SK-N-SH (cell line): ENCODE measurements at regions not wholly inside any gene's neighbourhood (a gene's known extent, or its start where the extent isn't known, plus 50 kb on each side); places are given as distances from the start of the nearest gene placed in this dataset.

Experiments
- CTCF ChIA-PET: fragments of 300-600, 350-600 bp; formaldehyde crosslinking; extraction: SDS; loops from one replicate; lab custom pipeline; 2021; lab: Yijun Ruan, JAX
- POLR2A ChIA-PET: fragments of 350-600 bp; sonication (Branson Sonifier 250); formaldehyde crosslinking; extraction: SDS; loops from one replicate; lab custom pipeline; 2020; ENCODE audit warnings: antibody characterized with exemption, inconsistent platforms; lab: Yijun Ruan, JAX
- DNase-seq: peaks from one replicate; pipeline ENCODE4 v3.0.0; 2012
- H2AFZ ChIP-seq: fragments of 200-600 bp; sonication (generic); 2 replicates; pipeline ENCODE4 v1.8.1; 2016; ENCODE audit warnings: antibody characterized with exemption, mild to moderate bottlenecking, low read depth
- H3F3A ChIP-seq: fragments of 200-600 bp; sonication (generic); replicated peaks from 2 replicates; pipeline ENCODE3; 2016; ENCODE audit warnings: antibody characterized with exemption, mild to moderate bottlenecking; ENCODE audit not compliant: insufficient read depth
- H3K27ac ChIP-seq, 2 experiments: fragments of 200-500 bp in 1 of 2; fragments of 200-600 bp in 1 of 2; sonication (Bioruptor generic) in 1 of 2; sonication (generic), shearing (Covaris generic) in 1 of 2; 2 replicates each; pipeline versions ENCODE4 v1.5.1 to v1.6.1; 2014 to 2016; ENCODE audit warnings: low read depth in 2 of 2, inconsistent platforms in 1 of 2, low read length in 1 of 2, mild to moderate bottlenecking in 1 of 2, mixed read lengths in 1 of 2
- H3K27me3 ChIP-seq: fragments of 200-600 bp; sonication (generic), shearing (Covaris generic); 2 replicates; pipeline ENCODE4 v1.6.1; 2016; ENCODE audit warnings: mixed run types; ENCODE audit not compliant: insufficient read depth
- H3K36me3 ChIP-seq, 2 experiments: fragments of 200-500 bp in 1 of 2; fragments of 200-600 bp in 1 of 2; sonication (Bioruptor generic) in 1 of 2; sonication (generic) in 1 of 2; replicated peaks in 1 of 2; 2 replicates each; pipeline versions ENCODE3 to v1.5.1; 2014 to 2016; ENCODE audit warnings: low read length in 1 of 2, mild to moderate bottlenecking in 1 of 2; ENCODE audit not compliant: insufficient read depth in 2 of 2, control insufficient read depth in 1 of 2
- H3K4me1 ChIP-seq, 2 experiments: fragments of 200-500 bp in 1 of 2; fragments of 200-600 bp in 1 of 2; sonication (Bioruptor generic) in 1 of 2; sonication (generic), shearing (Covaris generic) in 1 of 2; 2 replicates each; pipeline versions ENCODE4 v1.5.1 to v1.6.1; 2014 to 2016; ENCODE audit warnings: low read depth in 1 of 2, low read length in 1 of 2, mixed run types in 1 of 2; ENCODE audit not compliant: insufficient read depth in 2 of 2, control insufficient read depth in 1 of 2
- H3K4me2 ChIP-seq: fragments of 200-600 bp; sonication (generic), shearing (Covaris generic); 2 replicates; pipeline ENCODE4 v1.6.1; 2017; ENCODE audit warnings: mixed run types
- H3K4me3 ChIP-seq, 2 experiments: fragments of 200-500 bp in 1 of 2; fragments of 200-600 bp in 1 of 2; sonication (Bioruptor generic) in 1 of 2; sonication (generic), shearing (Covaris generic) in 1 of 2; 2 replicates each; pipeline versions ENCODE4 v1.5.1 to v1.8.1; 2014 to 2016; ENCODE audit warnings: low read depth in 2 of 2, inconsistent platforms in 1 of 2, low read length in 1 of 2, mild to moderate bottlenecking in 1 of 2, mixed read lengths in 1 of 2, moderate library complexity in 1 of 2
- H3K79me2 ChIP-seq: fragments of 200-600 bp; sonication (generic); 2 replicates; pipeline ENCODE4 v1.8.1; 2017; ENCODE audit warnings: mild to moderate bottlenecking; ENCODE audit not compliant: insufficient read depth
- H3K9ac ChIP-seq: fragments of 200-600 bp; sonication (generic); 2 replicates; pipeline ENCODE4 v1.6.1; 2017; ENCODE audit warnings: mixed run types
- H3K9me2 ChIP-seq: fragments of 200-600 bp; sonication (generic); 2 replicates; pipeline ENCODE4 v1.6.1; 2017; ENCODE audit warnings: mixed run types
- H3K9me3 ChIP-seq: fragments of 200-600 bp; sonication (generic); 2 replicates; pipeline ENCODE4 v1.6.1; 2017; ENCODE audit warnings: mixed run types, mild to moderate bottlenecking, moderate library complexity
- H4K20me1 ChIP-seq: fragments of 200-600 bp; sonication (generic); 2 replicates; pipeline ENCODE4 v1.6.1; 2017; ENCODE audit warnings: mild to moderate bottlenecking, mixed run types; ENCODE audit not compliant: insufficient read depth
- CTCF ChIP-seq: fragments of 200-600 bp; sonication (generic); IDR thresholded peaks from 2 replicates; pipeline ENCODE4 v1.6.1; 2017; ENCODE audit warnings: antibody characterized with exemption, mild to moderate bottlenecking, moderate library complexity
- ELF1 ChIP-seq: IDR thresholded peaks from 2 replicates; pipeline ENCODE4 v1.4.0; 2012
- FOXJ3 ChIP-seq: sonication (generic); formaldehyde crosslinking; IDR thresholded peaks from 2 replicates; pipeline ENCODE4 v1.5.1; 2020; ENCODE audit warnings: mild to moderate bottlenecking, missing genetic modification reagents
- GABPA ChIP-seq: IDR thresholded peaks from 2 replicates; pipeline ENCODE4 v1.4.0; 2012; ENCODE audit warnings: low read depth, mild to moderate bottlenecking
- GATA2 ChIP-seq: sonication (generic); formaldehyde crosslinking; IDR thresholded peaks from 2 replicates; pipeline ENCODE4 v1.5.0; 2020; ENCODE audit warnings: mild to moderate bottlenecking, missing genetic modification reagents
- NFIC ChIP-seq: IDR thresholded peaks from 2 replicates; pipeline ENCODE4 v1.4.0; 2012; ENCODE audit warnings: borderline replicate concordance
- NRF1 ChIP-seq: IDR thresholded peaks from 2 replicates; pipeline ENCODE4 v1.6.1; 2012; ENCODE audit warnings: low read depth, mild to moderate bottlenecking, low read length
- RAD21 ChIP-seq: IDR thresholded peaks from 2 replicates; pipeline ENCODE4 v1.6.1; 2012; ENCODE audit warnings: mild to moderate bottlenecking, low read length
- RCOR1 ChIP-seq: fragments of 150-350 bp; IDR thresholded peaks from 2 replicates; pipeline ENCODE4 v1.6.1; 2017; ENCODE audit warnings: antibody characterized with exemption, low read length
- REST ChIP-seq: IDR thresholded peaks from 2 replicates; pipeline ENCODE4 v1.6.1; 2012; ENCODE audit warnings: mild to moderate bottlenecking, low read depth, low read length, moderate library complexity
- RFX5 ChIP-seq: IDR thresholded peaks from 2 replicates; pipeline ENCODE4 v1.6.1; 2012; ENCODE audit warnings: mild to moderate bottlenecking, improper control_type of control experiment, low read length
- RXRA ChIP-seq: IDR thresholded peaks from 2 replicates; pipeline ENCODE4 v1.4.0; 2012; ENCODE audit warnings: low read depth, mild to moderate bottlenecking, borderline replicate concordance
- SMC3 ChIP-seq: IDR thresholded peaks from 2 replicates; pipeline ENCODE4 v1.6.1; 2012; ENCODE audit warnings: low read depth, low read length, improper control_type of control experiment
- TCF12 ChIP-seq: IDR thresholded peaks from 2 replicates; pipeline ENCODE4 v1.4.0; 2012
- TEAD4 ChIP-seq: IDR thresholded peaks from 2 replicates; pipeline ENCODE4 v1.4.0; 2012; ENCODE audit warnings: mild to moderate bottlenecking, borderline replicate concordance; ENCODE audit not compliant: insufficient read depth
- USF1 ChIP-seq: IDR thresholded peaks from 2 replicates; pipeline ENCODE4 v1.4.0; 2012; ENCODE audit warnings: low read depth, borderline replicate concordance
- YY1 ChIP-seq: IDR thresholded peaks from 2 replicates; pipeline ENCODE4 v1.4.0; 2012; ENCODE audit warnings: low read depth, mild to moderate bottlenecking
- WGBS: methylation state at CpG from one replicate; pipeline ENCODE4 v1.1.6; 2017; ENCODE audit warnings: low lambda C conversion rate; 5-methylcytosine and 5-hydroxymethylcytosine counted together
- TF ChIP-seq, protein P1 (sequence below): IDR thresholded peaks from 2 replicates; pipeline ENCODE4; 2012

DNA sequence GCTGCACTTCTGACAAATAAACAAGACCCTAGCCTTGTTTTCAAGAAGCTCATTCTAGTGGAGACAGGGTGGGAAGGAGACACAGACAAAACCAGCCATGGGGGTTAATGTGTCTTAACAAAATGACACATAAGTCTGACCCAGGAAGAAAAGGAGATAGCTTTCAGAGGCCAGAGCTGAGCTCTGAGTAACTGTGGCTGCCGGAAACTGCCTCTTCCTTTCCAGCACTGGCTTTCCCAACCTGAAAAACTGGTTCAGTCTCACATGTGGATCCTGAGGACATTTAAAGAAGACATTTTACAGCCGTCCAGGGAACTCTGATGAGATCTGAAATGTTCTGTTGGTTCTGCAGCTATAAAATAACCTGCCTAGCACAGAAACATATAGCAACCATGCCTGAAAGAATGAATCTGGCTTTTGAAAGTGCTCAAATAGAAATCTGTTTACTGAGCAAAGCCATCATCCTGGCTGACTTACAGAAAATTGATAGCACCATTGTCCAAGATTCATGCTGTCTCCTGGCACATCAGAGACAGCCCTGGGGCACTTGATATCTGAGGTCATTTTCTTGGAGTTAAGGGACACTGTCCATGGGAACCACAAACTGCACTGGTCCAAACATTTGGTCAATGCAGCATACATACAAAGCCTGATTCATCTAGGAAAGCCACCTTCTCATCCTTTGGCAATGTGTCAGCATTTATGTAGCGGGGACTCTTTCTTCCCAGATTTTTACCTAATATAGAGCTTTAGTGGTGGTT lies 83.2 kb upstream of the PAX1 start:
- Histone ChIP-seq H3K4me3 (no peak overlapping the region), H3K36me3 (no peaks in the 10 kb centered on the region), H4K20me1 (no peaks in the 10 kb centered on the region), H3K4me1 (no peaks in the 10 kb centered on the region), H3K9me3 (no peaks in the 10 kb centered on the region), H3K9ac (no peak overlapping the region), H3F3A (no peaks in the 10 kb centered on the region), H3K79me2 (no peaks in the 10 kb centered on the region), H3K27ac (no peak overlapping the region), H3K4me2 (no peak overlapping the region), H2AFZ (no peak overlapping the region), H3K27me3 (peaks cover 5% of the 10 kb centered on the region; the same call in 1 of the 2 replicates), H3K9me2 (no peaks in the 10 kb centered on the region)
- CTCF ChIA-PET = interaction anchor here (0.8 to 1.3 kb wide), 2 partner anchors 12 to 80 kb away, joined by 3 to 4 read pairs; no protein-coding TSS in a partner anchor
- POLR2A ChIA-PET = no interaction called here
- DNase-seq = no peak
- 0% methylated on average over 3 of the region's 3 CpGs for WGBS
- no peak for TF ChIP-seq RAD21
- no peak for TF ChIP-seq CTCF
- no peak for TF ChIP-seq TCF12
- TF ChIP-seq USF1 = no peak
- no peak for TF ChIP-seq FOXJ3 (CRISPR knock-in tag)
- no peak for TF ChIP-seq RFX5
- TF ChIP-seq GABPA = no peak
- TF ChIP-seq, protein P1, sequence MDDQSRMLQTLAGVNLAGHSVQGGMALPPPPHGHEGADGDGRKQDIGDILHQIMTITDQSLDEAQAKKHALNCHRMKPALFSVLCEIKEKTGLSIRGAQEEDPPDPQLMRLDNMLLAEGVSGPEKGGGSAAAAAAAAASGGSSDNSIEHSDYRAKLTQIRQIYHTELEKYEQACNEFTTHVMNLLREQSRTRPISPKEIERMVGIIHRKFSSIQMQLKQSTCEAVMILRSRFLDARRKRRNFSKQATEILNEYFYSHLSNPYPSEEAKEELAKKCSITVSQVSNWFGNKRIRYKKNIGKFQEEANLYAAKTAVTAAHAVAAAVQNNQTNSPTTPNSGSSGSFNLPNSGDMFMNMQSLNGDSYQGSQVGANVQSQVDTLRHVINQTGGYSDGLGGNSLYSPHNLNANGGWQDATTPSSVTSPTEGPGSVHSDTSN = no peak
- no peak for TF ChIP-seq ELF1
- no peak for TF ChIP-seq REST
- TF ChIP-seq RCOR1 = no peak
- no peak for TF ChIP-seq NRF1
- TF ChIP-seq SMC3 = no peak
- TF ChIP-seq NFIC = no peak
- TF ChIP-seq RXRA = no peak
- no peak for TF ChIP-seq GATA2
- no peak for TF ChIP-seq YY1
- no peak for TF ChIP-seq TEAD4
